GM21619 (cell line): ENCODE measurements at regions not wholly inside any gene's neighbourhood (a gene's known extent, or its start where the extent isn't known, plus 50 kb on each side); places are given as distances from the start of the nearest gene placed in this dataset.

Experiments
- ATAC-seq: cut with Tn5 transposase; IDR thresholded peaks from one replicate; pipeline ENCODE4 v1.9.1; 2021; ENCODE audit not compliant: unreplicated experiment

GRCh38 chr5:74918232-74918669 lies 52.1 kb upstream of the FAM169A start:
- no peak for ATAC-seq

GRCh38 chr5:74916831-74917710 lies 50.9 kb upstream of the FAM169A start:
- no peak for ATAC-seq
